NCI-H2227 treated with DMSO at 0.1 percent for 48 hours (cell line): ENCODE measurements at regions not wholly inside any gene's neighbourhood (a gene's known extent, or its start where the extent isn't known, plus 50 kb on each side); places are given as distances from the start of the nearest gene placed in this dataset.
"Not testable (repeated sequence)": the region's sequence is repeated elsewhere in the genome, so short reads cannot be mapped to it uniquely, and the experiment has no call there.

Source experiments
- DNase-seq: peaks from one replicate; lab custom pipeline; 2025; lab: John Stamatoyannopoulos, UW

- no peak for DNase-seq
Measured at GRCh38 chr10:62590306-62590705, 214.2 kb upstream of the ADO start.

DNA sequence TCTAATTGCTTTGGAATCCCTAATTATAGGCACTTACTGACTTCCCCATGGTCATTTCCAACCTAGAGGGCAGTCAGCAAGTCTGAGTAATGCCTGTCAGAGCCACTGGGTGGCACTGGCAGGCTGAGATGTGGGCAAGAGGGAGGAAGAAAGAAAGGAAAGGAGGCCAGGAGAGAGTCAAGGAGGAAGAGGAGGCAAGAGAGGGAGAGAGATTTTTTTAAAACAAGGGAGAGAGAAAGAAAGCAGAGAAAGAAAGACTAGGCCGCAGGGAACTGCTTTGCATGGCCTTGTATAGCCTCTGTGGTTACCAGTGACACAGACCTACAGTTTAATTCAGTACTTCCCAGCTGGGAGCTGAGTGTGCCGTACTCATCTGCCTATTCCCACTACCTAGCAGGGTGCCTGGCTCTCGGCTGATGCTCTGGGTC is 210.4 kb upstream of the ADO start:
- no peak for DNase-seq

GRCh38 chr10:62597226-62597625 is 207.3 kb upstream of the ADO start:
- DNase-seq = no peak

DNA sequence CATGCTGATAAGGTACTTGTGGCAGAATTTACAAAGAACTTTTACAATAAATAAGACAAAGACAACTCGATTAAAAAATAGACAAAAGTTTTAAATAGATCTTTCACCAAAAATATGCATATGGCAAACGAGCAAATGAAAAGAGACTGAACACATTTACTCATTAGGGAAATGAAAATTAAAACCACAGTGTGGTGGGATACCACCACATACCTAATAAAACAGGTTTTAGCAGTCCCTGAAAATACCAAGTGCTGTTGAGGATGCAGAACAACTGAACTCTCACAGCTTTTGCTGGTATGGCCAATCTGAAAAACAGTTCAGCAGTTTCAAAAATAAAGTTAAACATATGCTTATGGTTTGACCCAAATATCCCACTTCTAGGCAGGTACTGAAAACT is 205.4 kb upstream of the ADO start:
- no peak for DNase-seq

DNA sequence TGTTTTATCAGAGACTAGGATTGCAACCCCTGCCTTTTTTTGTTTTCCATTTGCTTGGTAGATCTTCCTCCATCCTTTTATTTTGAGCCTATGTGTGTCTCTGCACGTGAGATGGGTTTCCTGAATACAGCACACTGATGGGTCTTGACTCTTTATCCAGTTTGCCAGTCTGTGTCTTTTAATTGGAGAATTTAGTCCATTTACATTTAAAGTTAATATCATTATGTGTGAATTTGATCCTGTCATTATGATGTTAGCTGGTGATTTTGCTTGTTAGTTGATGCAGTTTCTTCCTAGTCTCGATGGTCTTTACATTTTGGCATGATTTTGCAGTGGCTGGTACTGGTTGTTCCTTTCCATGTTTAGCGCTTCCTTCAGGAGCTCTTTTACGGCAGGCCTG is 198.0 kb upstream of the ADO start:
- not testable (repeated sequence) for DNase-seq

DNA sequence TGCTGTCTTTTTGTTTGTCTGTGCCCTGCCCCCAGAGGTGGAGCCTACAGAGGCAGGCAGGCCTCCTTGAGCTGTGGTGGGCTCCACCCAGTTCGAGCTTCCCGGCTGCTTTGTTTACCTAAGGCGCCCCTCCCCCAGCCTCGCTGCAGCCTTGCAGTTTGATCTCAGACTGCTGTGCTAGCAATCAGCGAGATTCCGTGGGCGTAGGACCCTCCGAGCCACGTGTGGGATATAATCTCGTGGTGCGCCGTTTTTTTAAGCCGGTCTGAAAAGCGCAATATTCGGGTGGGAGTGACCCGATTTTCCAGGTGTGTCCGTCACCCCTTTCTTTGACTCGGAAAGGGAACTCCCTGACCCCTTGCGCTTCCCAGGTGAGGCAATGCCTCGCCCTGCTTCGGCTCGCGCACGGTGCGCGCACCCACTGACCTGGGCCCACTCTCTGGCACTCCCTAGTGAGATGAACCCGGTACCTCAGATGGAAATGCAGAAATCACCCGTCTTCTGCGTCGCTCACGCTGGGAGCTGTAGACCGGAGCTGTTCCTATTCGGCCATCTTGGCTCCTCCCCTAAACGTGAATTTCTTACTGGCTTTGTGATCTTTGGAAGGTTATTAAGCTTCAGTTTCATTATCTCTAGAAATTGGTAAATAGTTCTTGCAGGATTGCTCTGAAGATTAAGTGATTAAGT is 196.2 kb upstream of the ADO start:
- not testable (repeated sequence) for DNase-seq

DNA sequence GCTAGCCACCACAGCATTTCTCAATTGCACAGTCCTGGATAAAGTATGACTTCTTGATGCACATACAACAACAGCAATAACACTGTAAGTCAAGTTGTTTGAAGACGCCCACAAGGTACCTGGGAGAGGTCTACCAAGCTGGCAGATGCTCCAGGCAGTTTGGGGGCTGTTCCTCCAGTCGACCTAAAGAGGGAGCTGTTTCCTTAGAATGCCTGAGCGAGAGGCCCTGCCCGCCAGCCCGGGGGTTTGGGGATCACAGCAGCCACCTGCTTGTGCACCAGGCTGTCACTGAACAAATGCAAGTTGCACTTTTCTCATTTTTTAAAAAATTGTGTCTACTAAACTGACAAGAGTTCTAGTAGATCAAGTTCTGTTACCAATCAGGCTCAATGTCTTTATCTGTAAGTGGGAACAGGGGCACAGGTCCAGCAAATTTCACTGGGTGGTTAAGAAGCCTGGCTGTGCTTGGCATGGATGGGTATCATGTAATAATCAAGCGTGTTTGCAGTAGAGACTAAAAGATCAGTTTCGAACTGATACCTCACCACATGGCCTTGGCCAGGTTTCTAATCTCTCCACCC is 193.8 kb upstream of the ADO start:
- no peak for DNase-seq

GRCh38 chr10:62613424-62613823 is 191.1 kb upstream of the ADO start:
- no peak for DNase-seq

GRCh38 chr10:62613859-62614258 is 190.7 kb upstream of the ADO start:
- no peak for DNase-seq

GRCh38 chr10:62614389-62615157 is 189.9 kb upstream of the ADO start:
- DNase-seq = no peak

DNA sequence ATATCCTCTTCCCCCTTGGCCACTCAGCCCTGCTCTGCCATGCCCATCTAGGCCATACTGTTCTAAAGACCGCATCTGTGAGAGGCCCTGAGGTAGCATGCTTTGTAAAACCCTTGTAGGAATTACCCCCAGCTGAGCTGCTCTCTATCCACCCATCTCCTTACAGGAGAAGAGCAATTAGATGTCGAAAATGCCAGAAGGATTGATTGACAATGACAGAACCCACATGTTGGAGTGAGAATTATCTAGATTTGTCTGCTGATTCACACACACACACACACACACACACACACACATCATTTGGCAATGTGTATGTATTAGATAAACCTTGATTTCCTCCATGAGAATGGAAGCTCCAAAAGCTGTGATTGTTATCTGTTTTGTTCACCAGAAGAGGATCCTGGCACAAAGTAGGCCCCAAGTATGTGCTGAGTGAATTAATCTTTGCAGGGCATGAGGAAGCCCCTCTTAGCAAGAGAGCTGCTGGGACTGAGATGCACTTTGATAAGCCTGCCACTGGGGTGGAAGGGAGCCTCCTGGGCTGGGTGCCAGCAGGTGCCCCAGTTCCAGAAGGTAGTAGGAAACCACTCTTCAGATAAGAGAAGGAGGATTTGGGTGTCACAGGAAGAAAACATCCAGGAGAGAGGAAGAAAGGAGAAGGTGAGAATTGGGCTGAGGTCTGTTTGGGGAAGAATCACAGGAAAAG is 187.5 kb upstream of the ADO start:
- DNase-seq = no peak

- DNase-seq = no peak
Measured at GRCh38 chr10:62617652-62618051, 186.9 kb upstream of the ADO start.

DNA sequence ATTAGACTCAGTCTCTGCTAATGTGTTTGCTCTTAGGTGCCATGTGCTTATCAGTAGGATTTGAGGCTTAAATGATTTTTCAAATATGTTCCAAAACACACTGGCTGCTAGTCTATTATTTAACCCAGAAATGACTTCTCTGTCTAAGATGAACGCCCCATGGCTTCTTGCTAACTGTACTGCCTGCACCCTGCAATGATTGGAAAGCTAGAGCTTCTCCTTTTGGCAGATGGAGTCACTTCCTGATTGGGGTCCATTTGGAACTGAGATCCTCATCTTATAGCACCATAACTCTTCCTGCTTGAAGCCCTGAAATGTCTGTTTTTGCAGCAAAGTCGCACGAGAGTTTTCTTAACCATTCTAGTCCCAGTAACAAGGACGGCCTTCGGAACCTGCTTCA is 186.5 kb upstream of the ADO start:
- no peak for DNase-seq

- no peak for DNase-seq
Measured at GRCh38 chr10:62618576-62619412, 185.7 kb upstream of the ADO start.

DNA sequence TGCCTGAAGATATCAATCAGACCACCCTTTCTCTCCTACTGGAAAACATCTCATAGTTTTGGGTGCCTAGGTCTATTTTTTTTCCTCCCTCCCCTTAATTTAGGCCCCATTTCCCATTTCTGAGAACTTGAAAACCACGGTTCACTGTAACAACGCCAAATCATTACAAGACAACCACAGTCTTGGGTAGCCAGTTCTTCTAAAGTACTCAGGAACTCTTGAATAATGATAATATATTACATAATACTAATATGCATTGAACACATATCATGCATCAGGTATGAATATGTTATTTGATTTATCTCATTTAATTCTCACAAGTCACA is 185.1 kb upstream of the ADO start:
- DNase-seq = no peak

DNA sequence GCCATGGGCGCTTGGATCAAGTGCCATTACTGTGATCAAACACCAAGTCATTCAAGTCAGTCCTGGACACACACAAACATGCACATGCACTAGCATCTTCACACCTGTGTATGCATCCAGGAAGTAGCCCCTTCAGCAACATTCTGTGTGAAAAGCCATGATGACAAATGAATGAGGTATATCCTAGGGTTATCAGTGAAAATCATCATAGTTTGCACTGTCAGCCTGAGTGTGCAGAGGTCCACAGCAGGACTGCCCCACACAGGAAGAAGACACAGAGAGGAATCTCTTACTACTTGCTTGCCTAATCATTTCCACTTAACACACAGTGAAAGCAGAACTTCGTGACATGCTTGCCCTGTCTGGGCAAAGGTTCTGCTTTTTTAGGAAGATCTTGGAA is 184.0 kb upstream of the ADO start:
- no peak for DNase-seq

GRCh38 chr10:62623223-62623622 is 181.3 kb upstream of the ADO start:
- no peak for DNase-seq

GRCh38 chr10:62625484-62625883 is 179.0 kb upstream of the ADO start:
- no peak for DNase-seq

DNA sequence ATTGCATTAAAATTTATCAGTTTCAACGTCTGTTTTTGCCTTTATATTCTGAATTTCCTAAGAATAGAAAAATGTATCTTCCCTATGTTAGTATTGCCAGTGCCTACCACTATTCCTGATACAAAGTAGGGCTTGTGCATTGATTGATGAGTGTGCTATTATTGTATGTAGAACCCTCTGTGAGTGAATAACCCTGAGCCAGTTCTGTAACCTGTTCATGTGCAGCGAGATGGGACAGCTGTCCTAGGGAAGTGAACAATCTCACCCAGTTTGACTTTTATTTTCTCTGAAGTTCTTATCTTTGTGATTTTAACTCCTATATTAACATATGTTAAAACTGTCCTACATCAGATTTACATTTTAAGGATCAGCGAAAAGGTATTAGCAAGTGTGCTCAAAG is 178.4 kb upstream of the ADO start:
- DNase-seq = no peak

- no peak for DNase-seq
Measured at GRCh38 chr10:62626817-62627216, 177.7 kb upstream of the ADO start.

DNA sequence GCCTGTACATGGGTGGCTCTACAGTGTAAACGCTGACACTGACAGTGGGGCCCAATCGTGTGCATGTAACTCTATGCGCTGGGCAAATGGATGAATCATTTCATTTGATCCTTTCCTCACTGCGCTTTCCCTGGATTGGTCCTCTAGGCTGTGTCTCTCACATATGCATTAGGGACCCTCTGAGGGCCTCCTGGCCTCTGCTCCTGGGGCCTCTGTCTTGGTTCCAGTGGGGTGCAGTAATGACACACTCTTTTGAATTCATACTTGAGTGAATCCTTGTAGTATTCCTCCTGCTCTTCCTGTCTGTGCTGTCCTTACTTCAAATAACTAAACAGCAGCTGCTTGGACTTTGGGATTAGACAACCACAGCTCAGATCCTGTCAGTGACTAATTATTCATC is 176.5 kb upstream of the ADO start:
- DNase-seq = no peak

GRCh38 chr10:62631241-62631640 is 173.3 kb upstream of the ADO start:
- no peak for DNase-seq
